ENCODE measurements at regions not wholly inside any gene's neighbourhood (a gene's known extent, or its start where the extent isn't known, plus 50 kb on each side); places are given as distances from the start of the nearest gene placed in this dataset.

- H3K4me1 ChIP-seq (ENCODE audit: low read length), result peaks cover 3% of the 10 kb centered on the region
- H3K4me2 ChIP-seq (ENCODE audit: low read depth, low read length), result no peak overlapping the region
- H3K27ac ChIP-seq (ENCODE audit: low read length), result no peak overlapping the region
- no peaks in the 10 kb centered on the region for H4K20me1 ChIP-seq (ENCODE audit: insufficient read depth, low read length)
- no peak for DNase-seq
- no peaks in the 10 kb centered on the region for H3F3A ChIP-seq (ENCODE audit: insufficient read depth, low read length)
- H3K4me3 ChIP-seq (ENCODE audit: low read length), result no peak overlapping the region
- no peaks in the 10 kb centered on the region for H3K9me3 ChIP-seq (replicated peaks; ENCODE audit: insufficient read depth, low read length)
- no peaks in the 10 kb centered on the region for H3K9me2 ChIP-seq (replicated peaks; ENCODE audit: insufficient read depth, low read length)
- no peaks in the 10 kb centered on the region for H3K36me3 ChIP-seq (replicated peaks; ENCODE audit: insufficient read depth, low read length)
- no peaks in the 10 kb centered on the region for H3K27me3 ChIP-seq (replicated peaks; ENCODE audit: insufficient read depth, low read length)
- no peak for TF ChIP-seq CTCF (IDR thresholded peaks at IDR 0.05; ENCODE audit: low read length)
- H2AFZ ChIP-seq (ENCODE audit: low read length), result no peak overlapping the region
- no peaks in the 10 kb centered on the region for H3K79me2 ChIP-seq (ENCODE audit: low read length)
- H3K9ac ChIP-seq (ENCODE audit: low read length), result no peak overlapping the region
Observed at GRCh38 chr9:88678008-88678407, 143.0 kb downstream of the NXNL2 start.

GRCh38 chr9:88678431-88678830 is 143.5 kb downstream of the NXNL2 start:
- Histone ChIP-seq H3F3A (ENCODE audit: insufficient read depth, low read length) (no peaks in the 10 kb centered on the region), H3K9me2 (replicated peaks; ENCODE audit: insufficient read depth, low read length) (no peaks in the 10 kb centered on the region), H3K79me2 (ENCODE audit: low read length) (no peaks in the 10 kb centered on the region), H3K4me3 (ENCODE audit: low read length) (no peak overlapping the region), H3K27ac (ENCODE audit: low read length) (no peak overlapping the region), H4K20me1 (ENCODE audit: insufficient read depth, low read length) (no peaks in the 10 kb centered on the region), H3K27me3 (replicated peaks; ENCODE audit: insufficient read depth, low read length) (no peaks in the 10 kb centered on the region), H2AFZ (ENCODE audit: low read length) (no peak overlapping the region), H3K9me3 (replicated peaks; ENCODE audit: insufficient read depth, low read length) (no peaks in the 10 kb centered on the region), H3K4me1 (ENCODE audit: low read length) (peaks cover 3% of the 10 kb centered on the region), H3K4me2 (ENCODE audit: low read depth, low read length) (no peak overlapping the region), H3K9ac (ENCODE audit: low read length) (no peak overlapping the region), H3K36me3 (replicated peaks; ENCODE audit: insufficient read depth, low read length) (no peaks in the 10 kb centered on the region)
- no peak for DNase-seq
- no peak for TF ChIP-seq CTCF (IDR thresholded peaks at IDR 0.05; ENCODE audit: low read length)
- TF ChIP-seq EZH2 (optimal IDR thresholded peaks at IDR 0.05; ENCODE audit: low read depth, low read length), result no peak
- no peak for TF ChIP-seq EZH2phosphoT487 (IDR thresholded peaks at IDR 0.05; ENCODE audit: low read length)

DNA sequence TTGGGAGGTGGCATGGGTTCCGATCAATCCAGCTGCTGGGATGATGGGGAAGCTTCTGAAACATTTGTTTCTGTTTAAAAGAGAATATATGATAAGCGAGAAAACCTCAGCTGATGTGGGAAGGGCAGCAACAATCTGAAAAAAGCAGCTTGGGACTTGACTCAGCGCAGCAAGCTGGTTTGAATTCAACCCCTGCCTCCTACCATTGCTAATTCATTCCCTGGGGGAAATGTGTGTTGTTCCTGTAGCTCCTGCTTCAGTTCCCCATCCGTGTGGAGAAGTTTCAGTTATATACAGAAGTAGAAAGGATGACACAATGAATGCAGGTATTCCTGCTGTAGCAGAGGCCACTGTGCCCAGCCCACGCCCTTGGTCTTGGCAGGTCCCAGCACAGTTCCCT is 145.1 kb downstream of the NXNL2 start:
- H3K4me1 ChIP-seq (ENCODE audit: low read length), result peaks cover 3% of the 10 kb centered on the region
- H3K9ac ChIP-seq (ENCODE audit: low read length), result no peak overlapping the region
- H3K36me3 ChIP-seq (replicated peaks; ENCODE audit: insufficient read depth, low read length), result no peaks in the 10 kb centered on the region
- no peak overlapping the region for H2AFZ ChIP-seq (ENCODE audit: low read length)
- H3K9me3 ChIP-seq (replicated peaks; ENCODE audit: insufficient read depth, low read length), result no peaks in the 10 kb centered on the region
- no peaks in the 10 kb centered on the region for H3K27me3 ChIP-seq (replicated peaks; ENCODE audit: insufficient read depth, low read length)
- no peaks in the 10 kb centered on the region for H3F3A ChIP-seq (ENCODE audit: insufficient read depth, low read length)
- no peaks in the 10 kb centered on the region for H3K79me2 ChIP-seq (ENCODE audit: low read length)
- no peak for DNase-seq
- no peak overlapping the region for H3K4me2 ChIP-seq (ENCODE audit: low read depth, low read length)
- H3K27ac ChIP-seq (ENCODE audit: low read length), result no peak overlapping the region
- H3K9me2 ChIP-seq (replicated peaks; ENCODE audit: insufficient read depth, low read length), result no peaks in the 10 kb centered on the region
- TF ChIP-seq CTCF (IDR thresholded peaks at IDR 0.05; ENCODE audit: low read length) (no peak), EZH2phosphoT487 (IDR thresholded peaks at IDR 0.05; ENCODE audit: low read length) (no peak), EZH2 (optimal IDR thresholded peaks at IDR 0.05; ENCODE audit: low read depth, low read length) (no peak)
- H4K20me1 ChIP-seq (ENCODE audit: insufficient read depth, low read length), result no peaks in the 10 kb centered on the region
- no peak overlapping the region for H3K4me3 ChIP-seq (ENCODE audit: low read length)
